Osteocyte (in vitro differentiated cells): ENCODE measurements at regions not wholly inside any gene's neighbourhood (a gene's known extent, or its start where the extent isn't known, plus 50 kb on each side); places are given as distances from the start of the nearest gene placed in this dataset.
A peak's percentile ranks its signal among the peaks of the same experiment; 100 is the strongest.

Source experiments
- DNase-seq: peaks from one replicate; pipeline ENCODE4 v3.0.0; 2021; ENCODE audit warnings: mixed read lengths; ENCODE audit not compliant: unreplicated experiment; ENCODE audit errors: extremely low spot score
- H3K27ac Mint-ChIP-seq: one replicate; pipeline ENCODE4 v1.8.0; 2021; ENCODE audit warnings: mild to moderate bottlenecking, mixed read lengths; ENCODE audit not compliant: unreplicated experiment
- H3K27me3 Mint-ChIP-seq: one replicate; pipeline ENCODE4 v1.8.0; 2021; ENCODE audit warnings: mixed read lengths; ENCODE audit not compliant: unreplicated experiment
- H3K36me3 Mint-ChIP-seq: one replicate; pipeline ENCODE4 v1.8.0; 2021; ENCODE audit warnings: mixed read lengths; ENCODE audit not compliant: unreplicated experiment
- H3K4me1 Mint-ChIP-seq: one replicate; pipeline ENCODE4 v1.8.0; 2021; ENCODE audit warnings: mixed read lengths; ENCODE audit not compliant: unreplicated experiment
- H3K4me3 Mint-ChIP-seq: one replicate; pipeline ENCODE4 v1.8.0; 2021; ENCODE audit warnings: mild to moderate bottlenecking, moderate library complexity, mixed read lengths; ENCODE audit not compliant: unreplicated experiment
- H3K9me3 Mint-ChIP-seq: one replicate; pipeline ENCODE4 v1.8.0; 2021; ENCODE audit warnings: mixed read lengths; ENCODE audit not compliant: unreplicated experiment
- CTCF ChIP-seq: fragments of 200-600 bp; sonication (generic); IDR thresholded peaks from 2 replicates; pipeline ENCODE4 v1.5.0; 2021; ENCODE audit warnings: antibody characterized with exemption, mild to moderate bottlenecking, moderate library complexity

- no peaks in the 10 kb centered on the region for H3K36me3 Mint-ChIP-seq
- no peak overlapping the region for H3K4me3 Mint-ChIP-seq
- no peak for DNase-seq
- TF ChIP-seq CTCF = no peak
- no peaks in the 10 kb centered on the region for H3K9me3 Mint-ChIP-seq
- no peaks in the 10 kb centered on the region for H3K27me3 Mint-ChIP-seq
- H3K27ac Mint-ChIP-seq = peak overlapping the region; percentile 27
- peaks cover 17% of the 10 kb centered on the region for H3K4me1 Mint-ChIP-seq
Observed at GRCh38 chr5:31107091-31107518, 86.4 kb upstream of the CDH6 start.

- Mint-ChIP-seq H3K4me3 (no peak overlapping the region), H3K27me3 (no peaks in the 10 kb centered on the region), H3K9me3 (no peaks in the 10 kb centered on the region), H3K4me1 (peaks cover 16% of the 10 kb centered on the region), H3K36me3 (no peaks in the 10 kb centered on the region), H3K27ac (peak overlapping the region; percentile 27)
- TF ChIP-seq CTCF = no peak
- DNase-seq = no peak
Observed at GRCh38 chr5:31106691-31107090, 86.8 kb upstream of the CDH6 start.

GRCh38 chr5:31106278-31106677 lies 87.2 kb upstream of the CDH6 start:
- Mint-ChIP-seq H3K36me3 (no peaks in the 10 kb centered on the region), H3K27me3 (no peaks in the 10 kb centered on the region), H3K27ac (no peak overlapping the region), H3K9me3 (no peaks in the 10 kb centered on the region), H3K4me1 (peaks cover 16% of the 10 kb centered on the region), H3K4me3 (no peak overlapping the region)
- TF ChIP-seq CTCF = no peak
- no peak for DNase-seq

- DNase-seq = no peak
- Mint-ChIP-seq H3K4me3 (no peak overlapping the region), H3K36me3 (no peaks in the 10 kb centered on the region), H3K9me3 (no peaks in the 10 kb centered on the region), H3K27me3 (no peaks in the 10 kb centered on the region), H3K27ac (no peak overlapping the region), H3K4me1 (peaks cover 16% of the 10 kb centered on the region)
- TF ChIP-seq CTCF = no peak
Observed at GRCh38 chr5:31104775-31105174, 88.7 kb upstream of the CDH6 start.

- Mint-ChIP-seq H3K4me3 (no peak overlapping the region), H3K4me1 (peaks cover 6% of the 10 kb centered on the region), H3K36me3 (no peaks in the 10 kb centered on the region), H3K27me3 (no peaks in the 10 kb centered on the region), H3K9me3 (no peaks in the 10 kb centered on the region), H3K27ac (no peak overlapping the region)
- no peak for DNase-seq
- no peak for TF ChIP-seq CTCF
Observed at GRCh38 chr5:31100781-31101310, 92.6 kb upstream of the CDH6 start.
